ENCODE measurements at regions not wholly inside any gene's neighbourhood (a gene's known extent, or its start where the extent isn't known, plus 50 kb on each side); places are given as distances from the start of the nearest gene placed in this dataset.
"Not testable (repeated sequence)": the region's sequence is repeated elsewhere in the genome, so short reads cannot be mapped to it uniquely, and the experiment has no call there.

- no peak for TF ChIP-seq CTCF (IDR thresholded peaks at IDR 0.05; ENCODE audit: low read depth, low read length)
- in situ Hi-C loops (cut with HindIII; ENCODE audit: low sequenced_read_pairs): no loop called here
- H3K4me3 ChIP-seq (ENCODE audit: low read depth, low read length): no peak overlapping the region
- DNase-seq (ENCODE audit: low read depth, low spot score): no peak
Measured at GRCh38 chr13:90883592-90883991, 463.9 kb upstream of the MIR17HG start.

DNA sequence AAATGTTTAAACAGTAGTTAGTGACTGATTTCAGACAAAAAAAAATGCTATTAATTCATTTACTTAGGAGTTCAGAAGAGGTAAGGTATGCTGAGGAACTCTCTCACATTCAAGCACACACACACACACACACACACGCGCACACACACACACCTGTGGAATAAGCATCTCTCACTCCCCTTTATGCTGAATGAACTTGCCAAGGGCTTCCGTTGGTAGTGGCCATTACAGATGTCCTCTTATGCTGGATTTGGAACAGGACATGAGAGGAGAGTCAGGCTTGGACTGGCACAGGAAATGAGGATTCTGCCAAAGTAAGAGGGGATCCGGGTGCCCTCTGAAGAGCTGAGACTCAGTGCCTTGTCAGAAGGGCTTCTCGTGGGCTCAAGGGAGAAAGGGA, 463.4 kb upstream of the MIR17HG start:
- in situ Hi-C loops (cut with HindIII; ENCODE audit: low sequenced_read_pairs): no loop called here
- DNase-seq (ENCODE audit: low read depth, low spot score): no peak
- no peak overlapping the region for H3K4me3 ChIP-seq (ENCODE audit: low read depth, low read length)
- TF ChIP-seq CTCF (IDR thresholded peaks at IDR 0.05; ENCODE audit: low read depth, low read length): no peak

GRCh38 chr13:90889906-90890834, 457.3 kb upstream of the MIR17HG start:
- no peak for TF ChIP-seq CTCF (IDR thresholded peaks at IDR 0.05; ENCODE audit: low read depth, low read length)
- no peak overlapping the region for H3K4me3 ChIP-seq (ENCODE audit: low read depth, low read length)
- no peak for DNase-seq (ENCODE audit: low read depth, low spot score)
- in situ Hi-C loops (cut with HindIII; ENCODE audit: low sequenced_read_pairs): no loop called here

DNA sequence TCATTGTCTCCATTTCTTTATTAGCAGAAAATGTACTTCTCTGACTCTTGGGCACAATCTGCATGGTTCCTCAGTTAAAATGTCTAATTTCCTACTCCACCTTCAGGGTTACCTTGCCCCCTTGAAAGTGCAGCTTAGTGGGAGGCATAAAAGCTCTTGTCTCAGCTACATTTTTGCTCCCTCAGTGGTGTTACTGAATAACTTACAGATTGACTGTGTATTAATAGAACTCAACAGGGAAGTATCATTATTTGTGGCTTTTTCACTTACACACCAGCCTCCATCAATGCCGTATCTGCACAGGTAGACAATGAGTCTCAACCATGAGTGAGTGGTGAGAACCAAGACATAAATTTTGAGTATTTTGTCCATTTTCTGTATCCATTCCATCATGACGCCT, 456.2 kb upstream of the MIR17HG start:
- in situ Hi-C loops (cut with HindIII; ENCODE audit: low sequenced_read_pairs): no loop called here
- TF ChIP-seq CTCF (IDR thresholded peaks at IDR 0.05; ENCODE audit: low read depth, low read length): no peak
- H3K4me3 ChIP-seq (ENCODE audit: low read depth, low read length): no peak overlapping the region
- no peak for DNase-seq (ENCODE audit: low read depth, low spot score)

GRCh38 chr13:90893199-90893598, 454.3 kb upstream of the MIR17HG start:
- DNase-seq (ENCODE audit: low read depth, low spot score); in situ Hi-C loops (cut with HindIII; ENCODE audit: low sequenced_read_pairs); H3K4me3 ChIP-seq (ENCODE audit: low read depth, low read length): not testable (repeated sequence)

DNA sequence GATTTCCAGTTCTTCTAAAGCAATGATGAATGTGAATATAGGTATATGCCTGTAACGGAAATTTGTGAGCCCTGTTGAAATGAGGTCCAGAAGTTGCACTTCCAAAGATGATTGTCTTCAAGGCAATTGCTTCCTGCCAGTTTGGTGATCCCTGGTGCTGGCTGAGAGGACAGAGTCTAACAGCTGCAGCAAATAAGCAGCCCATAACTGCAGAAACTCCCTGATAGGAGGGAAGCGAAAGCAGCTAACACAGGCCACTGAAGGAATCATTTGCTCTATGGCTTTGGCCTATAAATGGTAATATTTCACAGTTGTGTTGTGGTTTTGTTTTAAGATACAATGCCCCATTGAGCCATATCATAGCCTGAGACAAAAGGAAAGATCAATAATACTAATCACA, 451.5 kb upstream of the MIR17HG start:
- H3K4me3 ChIP-seq (ENCODE audit: low read depth, low read length): no peak overlapping the region
- no peak for DNase-seq (ENCODE audit: low read depth, low spot score)
- TF ChIP-seq CTCF (IDR thresholded peaks at IDR 0.05; ENCODE audit: low read depth, low read length): no peak
- in situ Hi-C loops (cut with HindIII; ENCODE audit: low sequenced_read_pairs): no loop called here

DNA sequence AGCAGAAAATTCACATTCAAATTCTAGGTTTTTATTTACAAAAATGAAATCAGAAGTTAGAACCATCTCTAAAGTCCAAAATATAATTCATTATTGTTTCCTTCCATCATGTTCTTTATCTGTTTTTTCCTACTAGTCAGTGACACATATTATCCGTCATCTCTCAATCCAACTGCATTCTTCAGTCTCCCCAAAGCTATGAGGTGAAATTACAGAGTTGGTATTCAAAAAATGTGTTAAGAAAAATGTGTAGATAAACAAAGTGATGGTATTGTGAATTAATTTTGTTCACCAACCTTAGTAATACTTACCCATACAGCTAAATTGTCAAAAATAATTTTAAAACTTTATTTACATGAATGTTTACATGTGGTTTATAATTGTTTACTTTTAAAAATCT, 448.7 kb upstream of the MIR17HG start:
- no peak overlapping the region for H3K4me3 ChIP-seq (ENCODE audit: low read depth, low read length)
- in situ Hi-C loops (cut with HindIII; ENCODE audit: low sequenced_read_pairs): no loop called here
- no peak for DNase-seq (ENCODE audit: low read depth, low spot score)
- no peak for TF ChIP-seq CTCF (IDR thresholded peaks at IDR 0.05; ENCODE audit: low read depth, low read length)

All from astrocyte of the spinal cord (primary cell).